ENCODE measurements at regions not wholly inside any gene's neighbourhood (a gene's known extent, or its start where the extent isn't known, plus 50 kb on each side); places are given as distances from the start of the nearest gene placed in this dataset.

DNA sequence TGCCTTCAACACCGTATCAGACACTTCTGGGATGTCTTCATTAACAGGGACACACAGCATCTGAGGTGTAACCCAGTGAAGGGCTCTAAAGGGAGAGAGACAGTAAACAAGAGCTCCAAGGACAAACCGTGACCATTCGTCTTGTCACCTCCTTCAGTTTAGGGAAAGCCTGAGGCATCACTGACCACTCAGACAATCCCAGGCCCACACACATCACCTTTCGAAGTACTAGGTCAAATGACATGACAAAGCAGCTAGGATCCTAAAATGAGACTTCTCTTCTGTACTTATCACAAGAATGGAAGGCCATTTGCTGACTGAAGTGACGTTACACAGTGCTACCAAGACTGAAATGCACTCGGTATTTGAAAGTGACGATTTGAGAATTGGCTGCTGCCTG lies 200.7 kb upstream of the KCTD7 start:
- TF ChIP-seq, protein P1, sequence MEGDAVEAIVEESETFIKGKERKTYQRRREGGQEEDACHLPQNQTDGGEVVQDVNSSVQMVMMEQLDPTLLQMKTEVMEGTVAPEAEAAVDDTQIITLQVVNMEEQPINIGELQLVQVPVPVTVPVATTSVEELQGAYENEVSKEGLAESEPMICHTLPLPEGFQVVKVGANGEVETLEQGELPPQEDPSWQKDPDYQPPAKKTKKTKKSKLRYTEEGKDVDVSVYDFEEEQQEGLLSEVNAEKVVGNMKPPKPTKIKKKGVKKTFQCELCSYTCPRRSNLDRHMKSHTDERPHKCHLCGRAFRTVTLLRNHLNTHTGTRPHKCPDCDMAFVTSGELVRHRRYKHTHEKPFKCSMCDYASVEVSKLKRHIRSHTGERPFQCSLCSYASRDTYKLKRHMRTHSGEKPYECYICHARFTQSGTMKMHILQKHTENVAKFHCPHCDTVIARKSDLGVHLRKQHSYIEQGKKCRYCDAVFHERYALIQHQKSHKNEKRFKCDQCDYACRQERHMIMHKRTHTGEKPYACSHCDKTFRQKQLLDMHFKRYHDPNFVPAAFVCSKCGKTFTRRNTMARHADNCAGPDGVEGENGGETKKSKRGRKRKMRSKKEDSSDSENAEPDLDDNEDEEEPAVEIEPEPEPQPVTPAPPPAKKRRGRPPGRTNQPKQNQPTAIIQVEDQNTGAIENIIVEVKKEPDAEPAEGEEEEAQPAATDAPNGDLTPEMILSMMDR (IDR thresholded peaks at IDR 0.05) = no peak
- TF ChIP-seq POLR2A (IDR thresholded peaks at IDR 0.05) = no peak
